ENCODE measurements at regions not wholly inside any gene's neighbourhood (a gene's known extent, or its start where the extent isn't known, plus 50 kb on each side); places are given as distances from the start of the nearest gene placed in this dataset.

GRCh38 chr6:54646069-54646950, 200.3 kb upstream of the FAM83B start:
- no peak for TF ChIP-seq CTCF (IDR thresholded peaks at IDR 0.05; ENCODE audit: insufficient read depth, low read depth, low read length)
- H3K4me3 ChIP-seq (ENCODE audit: low read depth, low read length) = no peak overlapping the region
- peak; percentile 20 for DNase-seq (ENCODE audit: low read depth)

GRCh38 chr6:54646951-54647664, 199.5 kb upstream of the FAM83B start:
- H3K4me3 ChIP-seq (ENCODE audit: low read depth, low read length) = no peak overlapping the region
- no peak for DNase-seq (ENCODE audit: low read depth)
- TF ChIP-seq CTCF (IDR thresholded peaks at IDR 0.05; ENCODE audit: insufficient read depth, low read depth, low read length) = no peak

- no peak overlapping the region for H3K4me3 ChIP-seq (ENCODE audit: low read depth, low read length)
- no peak for TF ChIP-seq CTCF (IDR thresholded peaks at IDR 0.05; ENCODE audit: insufficient read depth, low read depth, low read length)
- DNase-seq (ENCODE audit: low read depth) = no peak
Measured at GRCh38 chr6:54654381-54654780, 192.2 kb upstream of the FAM83B start.

GRCh38 chr6:54655162-54655561, 191.4 kb upstream of the FAM83B start:
- no peak overlapping the region for H3K4me3 ChIP-seq (ENCODE audit: low read depth, low read length)
- no peak for TF ChIP-seq CTCF (IDR thresholded peaks at IDR 0.05; ENCODE audit: insufficient read depth, low read depth, low read length)
- DNase-seq (ENCODE audit: low read depth) = no peak

GRCh38 chr6:54665278-54665677, 181.3 kb upstream of the FAM83B start:
- DNase-seq (ENCODE audit: low read depth) = no peak
- TF ChIP-seq CTCF (IDR thresholded peaks at IDR 0.05; ENCODE audit: insufficient read depth, low read depth, low read length) = no peak
- no peak overlapping the region for H3K4me3 ChIP-seq (ENCODE audit: low read depth, low read length)

- DNase-seq (ENCODE audit: low read depth) = no peak
- no peak for TF ChIP-seq CTCF (IDR thresholded peaks at IDR 0.05; ENCODE audit: insufficient read depth, low read depth, low read length)
Measured at GRCh38 chr6:54680531-54680930, 166.0 kb upstream of the FAM83B start.

More at GRCh38 chr6:54680531-54680930, 166.0 kb upstream of the FAM83B start:
- no peak overlapping the region for H3K4me3 ChIP-seq (ENCODE audit: low read depth, low read length)
